GM19351 (cell line): ENCODE measurements at regions not wholly inside any gene's neighbourhood (a gene's known extent, or its start where the extent isn't known, plus 50 kb on each side); places are given as distances from the start of the nearest gene placed in this dataset.

Experiments
- ATAC-seq: cut with Tn5 transposase; IDR thresholded peaks from one replicate; pipeline ENCODE4 v1.9.1; 2021; ENCODE audit warnings: mild to moderate bottlenecking, moderate library complexity; ENCODE audit not compliant: unreplicated experiment

DNA sequence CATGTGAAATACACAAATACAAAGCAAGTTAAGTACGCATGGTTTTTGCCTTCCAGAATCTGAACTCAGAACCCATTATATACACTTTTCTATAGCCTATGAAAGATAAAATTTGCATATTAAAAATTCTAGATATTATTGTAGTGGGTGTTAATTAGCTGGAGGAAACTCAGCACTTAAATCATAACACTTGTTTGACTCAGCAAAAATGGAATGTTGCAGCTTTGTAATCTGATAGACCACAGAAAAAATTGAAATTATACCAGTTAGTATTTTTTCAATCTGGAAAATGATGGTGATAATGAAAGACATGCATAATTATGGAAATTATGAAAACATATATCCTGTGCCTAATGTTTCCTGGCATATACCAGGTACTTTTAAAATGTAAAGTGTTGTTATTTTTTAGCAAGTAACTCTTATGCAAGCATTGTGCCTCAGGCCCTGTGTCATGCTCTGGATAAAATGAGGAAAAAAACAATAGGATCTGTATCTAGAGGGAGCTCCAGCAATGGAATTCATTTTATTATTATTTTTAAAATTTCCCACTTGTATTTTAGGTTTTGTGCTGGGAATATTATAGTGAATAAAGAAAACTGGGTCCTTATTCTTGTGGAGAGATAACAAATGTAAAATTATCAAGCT lies 490.4 kb upstream of the SEMA3A start:
- no peak for ATAC-seq

- ATAC-seq = no peak
These were observed 488.0 kb upstream of the SEMA3A start for GRCh38 chr7:84682543-84682942.

DNA sequence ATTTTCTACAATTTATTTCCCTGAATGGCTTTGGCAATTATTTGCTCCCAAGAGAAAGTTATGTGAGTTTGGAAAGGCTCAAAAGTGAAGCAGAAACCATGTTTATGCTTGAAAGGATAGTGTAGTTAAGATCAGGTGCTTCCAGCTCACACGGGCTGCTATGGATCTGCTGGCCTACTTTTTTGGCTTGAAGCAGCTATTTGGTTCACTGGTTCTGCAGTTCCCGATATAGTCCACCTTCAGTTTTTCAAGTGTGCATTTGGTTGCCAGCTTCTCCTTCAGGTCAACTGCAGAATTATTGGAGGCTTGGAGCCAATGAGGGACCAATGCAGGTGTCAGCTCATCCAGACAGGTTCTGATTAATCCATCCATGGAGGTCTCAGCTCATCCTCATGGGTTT lies 484.3 kb upstream of the SEMA3A start:
- ATAC-seq = no peak

DNA sequence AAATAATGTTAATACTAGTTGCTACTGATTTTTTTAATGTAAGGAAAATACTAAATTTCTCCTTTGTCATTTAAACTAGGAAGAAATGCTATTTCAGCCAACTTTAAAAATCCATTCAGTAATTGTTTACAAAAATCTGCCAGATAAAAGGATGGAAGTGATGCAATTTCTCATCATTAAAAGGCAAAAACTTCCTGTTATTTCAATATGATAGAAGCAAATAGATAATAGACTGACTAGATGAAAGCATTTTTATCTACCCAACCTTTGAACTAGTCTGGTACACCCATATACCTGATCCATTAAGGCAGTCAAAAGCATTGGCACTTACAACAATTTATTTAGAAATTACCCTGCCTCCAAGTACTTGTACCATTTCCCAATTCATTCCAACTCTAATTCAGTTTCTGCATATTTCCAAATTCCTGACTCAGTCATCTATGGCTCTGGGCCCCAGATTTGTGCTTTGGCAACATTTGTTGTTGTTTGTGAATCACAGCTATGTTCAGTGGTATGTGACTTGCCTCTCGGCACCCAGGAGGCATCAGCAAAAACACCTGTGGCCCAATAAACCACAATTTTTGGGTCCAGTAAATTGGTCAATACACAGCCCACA lies 482.6 kb upstream of the SEMA3A start:
- ATAC-seq = no peak

- ATAC-seq = no peak
These were observed 481.0 kb upstream of the SEMA3A start for GRCh38 chr7:84675633-84676034.

DNA sequence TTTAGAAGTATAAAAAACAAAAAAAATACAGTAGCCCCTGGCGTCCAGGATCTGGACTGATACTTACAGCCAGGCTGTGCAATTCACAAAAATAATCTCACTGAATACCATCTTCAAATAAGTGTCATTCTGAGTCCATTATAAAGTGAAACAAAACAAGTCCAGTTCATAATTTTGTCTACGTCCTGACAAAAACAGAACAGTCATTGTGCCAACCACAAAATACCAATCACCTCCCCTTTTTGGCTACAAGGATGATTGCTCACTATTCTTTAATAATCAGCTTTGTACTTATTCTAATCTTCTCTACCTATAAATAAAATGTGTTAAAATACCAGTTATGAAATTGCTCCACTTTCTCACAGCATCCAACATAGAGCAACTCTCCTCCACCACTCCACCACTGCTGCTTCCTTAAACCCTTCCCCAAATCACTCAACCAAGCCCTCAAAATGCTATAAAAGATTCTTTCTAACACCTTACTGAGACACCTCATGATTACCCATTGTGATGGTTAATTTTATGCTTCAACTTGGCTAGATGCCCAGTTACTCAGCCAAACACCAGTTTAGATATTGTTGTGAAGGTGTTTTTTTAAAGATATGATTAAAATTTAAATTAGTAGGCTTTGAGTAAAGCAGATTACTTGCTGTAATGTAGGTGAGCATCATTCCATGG lies 479.8 kb upstream of the SEMA3A start:
- no peak for ATAC-seq

GRCh38 chr7:84669177-84669732 lies 474.7 kb upstream of the SEMA3A start:
- no peak for ATAC-seq

GRCh38 chr7:84668116-84668515 lies 473.5 kb upstream of the SEMA3A start:
- no peak for ATAC-seq

GRCh38 chr7:84666651-84667050 lies 472.1 kb upstream of the SEMA3A start:
- ATAC-seq = no peak

DNA sequence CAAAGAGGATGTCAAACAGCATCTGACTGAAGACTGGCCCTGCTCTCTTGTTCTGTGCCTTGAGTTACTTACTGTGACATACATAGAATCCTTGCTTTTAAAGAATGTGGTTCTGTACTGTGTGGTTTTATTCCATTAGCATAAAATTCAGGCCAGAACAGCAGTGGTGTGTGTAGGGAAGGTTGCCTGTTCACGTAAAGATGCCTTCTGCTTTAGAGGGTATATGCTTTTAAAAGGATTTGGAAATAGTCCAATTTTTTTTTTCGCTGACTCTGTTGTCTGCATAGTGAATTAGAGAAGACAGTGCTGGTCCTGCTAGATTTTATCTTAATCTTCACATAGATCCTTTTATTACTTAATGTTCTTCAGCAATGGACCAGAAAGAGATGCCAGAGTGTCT lies 470.8 kb upstream of the SEMA3A start:
- no peak for ATAC-seq

- no peak for ATAC-seq
These were observed 470.0 kb upstream of the SEMA3A start for GRCh38 chr7:84664626-84665025.

GRCh38 chr7:84663224-84663623 lies 468.6 kb upstream of the SEMA3A start:
- no peak for ATAC-seq

DNA sequence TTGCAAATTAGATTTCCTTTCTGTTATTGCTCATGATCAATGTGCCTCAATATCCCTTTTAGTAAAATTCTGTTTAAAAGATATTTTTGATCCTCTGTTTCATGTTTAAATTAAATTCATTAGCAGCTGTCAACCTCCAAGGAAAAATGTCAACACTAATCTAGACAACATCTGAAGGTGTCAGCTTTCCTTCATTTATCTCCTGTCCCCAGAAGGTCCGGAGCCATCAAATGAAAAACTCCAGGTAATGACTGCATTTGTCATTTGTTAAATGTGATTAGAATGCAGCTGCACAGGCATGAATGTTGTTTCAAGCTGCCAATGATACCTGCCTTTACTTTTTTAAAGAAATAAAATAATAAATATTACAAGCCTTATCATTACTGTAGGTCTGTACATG lies 463.7 kb upstream of the SEMA3A start:
- ATAC-seq = no peak

DNA sequence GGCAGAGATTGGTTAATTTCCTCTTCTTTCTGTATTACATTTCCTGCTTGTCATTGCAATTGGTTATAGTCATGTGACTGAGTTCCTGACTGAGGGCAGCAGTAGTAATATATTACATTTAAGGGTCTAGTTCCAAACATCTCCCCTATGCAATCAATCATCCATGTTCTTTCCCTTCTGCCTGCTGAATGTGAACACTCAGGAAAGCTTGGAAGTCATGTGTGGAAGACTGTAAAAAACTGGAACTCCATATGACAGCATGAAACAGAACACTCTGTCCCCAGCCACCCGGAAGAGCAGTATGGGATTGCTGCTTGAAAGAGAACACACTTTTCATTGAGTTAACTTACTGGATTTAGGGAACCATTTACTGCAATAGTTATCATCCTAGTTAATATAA lies 459.7 kb upstream of the SEMA3A start:
- no peak for ATAC-seq

GRCh38 chr7:84651876-84652275 lies 457.3 kb upstream of the SEMA3A start:
- no peak for ATAC-seq

DNA sequence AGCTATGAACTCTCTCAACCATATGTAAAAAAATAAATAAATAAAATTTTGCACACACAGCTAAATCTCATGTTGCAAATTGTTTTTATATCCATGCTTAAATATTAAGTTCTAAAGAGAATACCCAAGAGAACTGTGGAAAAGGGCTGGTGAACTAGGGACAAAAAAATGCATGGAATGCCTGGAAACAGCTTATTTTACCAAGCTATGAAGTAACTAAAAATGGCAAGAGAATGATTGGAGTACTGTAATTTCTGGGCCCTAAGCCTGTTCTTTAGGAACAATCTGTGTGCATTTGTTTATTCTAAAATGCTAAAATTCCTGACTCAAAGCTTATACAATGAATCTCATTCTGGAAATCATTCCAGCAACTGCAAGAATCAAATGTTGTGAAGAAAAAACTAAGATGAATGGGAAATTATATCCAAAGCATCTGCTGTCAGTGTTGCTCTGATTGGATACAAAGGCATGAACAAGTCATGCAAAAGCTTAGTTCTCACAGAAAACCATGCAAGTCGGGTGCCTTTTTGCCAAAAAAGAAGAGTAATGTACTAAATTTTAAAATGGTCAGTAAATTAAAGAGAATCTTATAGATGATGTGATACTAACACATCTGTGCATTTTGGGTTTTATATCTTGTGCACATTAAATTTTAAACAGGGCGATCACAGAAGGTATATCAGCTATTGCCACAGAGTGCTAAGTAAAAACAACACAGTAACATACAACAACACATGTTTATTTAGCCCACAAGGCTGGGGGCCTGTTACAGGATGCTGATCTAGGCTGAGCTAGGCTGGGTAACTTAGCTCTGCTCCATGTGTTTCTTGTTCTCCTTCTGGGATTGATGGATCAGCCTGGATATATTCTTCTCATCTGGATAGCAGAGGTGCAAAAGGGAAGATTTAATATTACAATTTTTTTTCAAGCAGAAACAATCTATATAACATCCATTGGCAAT lies 453.5 kb upstream of the SEMA3A start:
- ATAC-seq = no peak

- ATAC-seq = no peak
These were observed 448.0 kb upstream of the SEMA3A start for GRCh38 chr7:84642611-84643010.

GRCh38 chr7:84640637-84641036 lies 446.0 kb upstream of the SEMA3A start:
- no peak for ATAC-seq

DNA sequence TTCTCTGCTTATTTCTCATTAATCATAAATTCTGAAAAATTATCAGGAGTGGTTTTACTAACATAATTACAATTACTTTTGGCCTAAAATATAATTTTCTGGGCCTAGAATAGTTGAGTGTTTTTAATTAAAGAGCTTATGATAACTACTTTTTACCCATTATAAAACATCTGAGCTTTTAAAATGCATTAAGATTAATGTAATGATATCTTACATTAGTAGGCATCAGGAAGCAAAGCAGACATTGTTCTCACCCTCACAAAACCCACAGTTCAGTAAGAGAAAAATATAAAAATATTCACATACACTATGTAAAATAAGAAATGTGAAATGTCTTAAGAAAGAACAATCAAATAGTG lies 443.7 kb upstream of the SEMA3A start:
- no peak for ATAC-seq

DNA sequence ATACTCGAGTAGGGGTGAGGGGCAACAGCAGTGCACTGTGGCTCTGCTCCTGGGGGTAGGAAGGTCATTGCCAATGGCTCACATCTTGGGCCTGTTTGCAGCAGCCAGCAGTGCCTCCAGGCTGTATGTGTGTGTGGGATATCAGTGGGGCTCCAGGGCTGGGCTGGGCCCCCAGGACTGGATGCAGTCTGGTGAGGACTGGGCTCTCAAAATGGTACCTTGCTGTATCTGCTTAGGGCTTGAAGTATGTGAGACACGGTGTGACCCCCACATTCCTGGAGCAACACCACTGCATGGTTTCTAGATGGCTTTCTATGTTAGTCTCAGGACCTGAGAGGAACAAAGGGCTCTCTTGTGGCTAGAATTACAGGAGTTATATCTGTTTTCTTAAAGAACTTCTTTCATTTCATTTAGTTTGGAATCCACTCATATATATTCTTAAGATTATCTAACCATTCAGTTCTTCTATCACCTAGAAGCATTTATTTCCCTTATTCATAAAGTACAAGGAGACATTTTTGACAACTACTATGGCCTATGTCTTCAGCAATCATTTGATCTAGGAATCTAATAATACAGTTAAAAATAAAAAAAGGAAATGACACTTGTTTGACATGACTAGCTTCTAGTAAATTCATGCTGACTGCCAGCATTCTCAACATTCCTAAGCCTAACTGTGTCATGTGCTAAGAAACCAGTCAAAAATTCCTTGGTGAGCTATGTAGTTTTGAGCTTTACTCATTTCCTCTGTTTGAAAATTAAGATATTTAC lies 443.2 kb upstream of the SEMA3A start:
- no peak for ATAC-seq
